ENCODE measurements at regions not wholly inside any gene's neighbourhood (a gene's known extent, or its start where the extent isn't known, plus 50 kb on each side); places are given as distances from the start of the nearest gene placed in this dataset.

GRCh38 chr9:86470326-86470725 is 116.1 kb upstream of the TUT7 start:
- TF ChIP-seq, protein P1, sequence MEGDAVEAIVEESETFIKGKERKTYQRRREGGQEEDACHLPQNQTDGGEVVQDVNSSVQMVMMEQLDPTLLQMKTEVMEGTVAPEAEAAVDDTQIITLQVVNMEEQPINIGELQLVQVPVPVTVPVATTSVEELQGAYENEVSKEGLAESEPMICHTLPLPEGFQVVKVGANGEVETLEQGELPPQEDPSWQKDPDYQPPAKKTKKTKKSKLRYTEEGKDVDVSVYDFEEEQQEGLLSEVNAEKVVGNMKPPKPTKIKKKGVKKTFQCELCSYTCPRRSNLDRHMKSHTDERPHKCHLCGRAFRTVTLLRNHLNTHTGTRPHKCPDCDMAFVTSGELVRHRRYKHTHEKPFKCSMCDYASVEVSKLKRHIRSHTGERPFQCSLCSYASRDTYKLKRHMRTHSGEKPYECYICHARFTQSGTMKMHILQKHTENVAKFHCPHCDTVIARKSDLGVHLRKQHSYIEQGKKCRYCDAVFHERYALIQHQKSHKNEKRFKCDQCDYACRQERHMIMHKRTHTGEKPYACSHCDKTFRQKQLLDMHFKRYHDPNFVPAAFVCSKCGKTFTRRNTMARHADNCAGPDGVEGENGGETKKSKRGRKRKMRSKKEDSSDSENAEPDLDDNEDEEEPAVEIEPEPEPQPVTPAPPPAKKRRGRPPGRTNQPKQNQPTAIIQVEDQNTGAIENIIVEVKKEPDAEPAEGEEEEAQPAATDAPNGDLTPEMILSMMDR (IDR thresholded peaks at IDR 0.05; ENCODE audit: low read depth, low read length, missing control alignments): no peak
- H3K4me3 ChIP-seq (ENCODE audit: low read depth, low read length): no peak overlapping the region
- DNase-seq (ENCODE audit: low read depth): no peak

DNA sequence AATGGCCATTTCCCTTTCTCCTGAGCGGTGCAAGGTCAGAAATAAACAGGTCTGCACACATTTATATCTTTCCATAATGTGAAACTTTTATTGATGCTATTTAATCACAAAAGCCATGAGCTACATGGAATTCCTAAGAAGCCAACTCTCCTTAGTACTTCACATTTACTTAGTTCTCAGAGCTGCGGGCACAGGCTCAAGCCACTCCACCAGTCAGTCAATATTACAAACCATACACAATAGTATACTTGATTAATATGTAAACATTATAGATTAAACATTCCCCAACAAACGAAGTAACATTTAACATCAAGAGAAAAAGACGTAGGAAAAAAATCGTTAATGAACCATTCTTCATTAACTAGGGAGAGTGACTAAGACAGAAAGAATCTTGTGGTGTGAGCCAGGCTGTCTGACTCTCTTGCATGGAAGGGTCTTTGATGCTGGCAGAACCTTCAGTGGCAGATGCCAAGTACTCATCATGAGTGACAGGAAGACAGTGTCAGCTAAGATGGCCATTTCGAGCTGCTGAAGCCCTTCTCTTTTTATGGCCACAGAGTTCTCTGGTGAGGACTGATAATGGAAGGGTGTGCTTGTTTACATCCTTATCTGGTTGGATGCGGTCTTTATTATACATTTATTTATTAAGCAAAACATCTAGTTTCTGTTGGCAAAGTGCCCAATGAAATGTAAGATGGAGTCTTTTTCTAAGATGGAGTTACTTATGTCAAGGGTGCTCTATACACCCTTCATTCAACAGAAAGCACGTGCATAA is 115.5 kb upstream of the TUT7 start:
- TF ChIP-seq, protein P1 (IDR thresholded peaks at IDR 0.05; ENCODE audit: low read depth, low read length, missing control alignments): no peak
- no peak for DNase-seq (ENCODE audit: low read depth)
- H3K4me3 ChIP-seq (ENCODE audit: low read depth, low read length): no peak overlapping the region

DNA sequence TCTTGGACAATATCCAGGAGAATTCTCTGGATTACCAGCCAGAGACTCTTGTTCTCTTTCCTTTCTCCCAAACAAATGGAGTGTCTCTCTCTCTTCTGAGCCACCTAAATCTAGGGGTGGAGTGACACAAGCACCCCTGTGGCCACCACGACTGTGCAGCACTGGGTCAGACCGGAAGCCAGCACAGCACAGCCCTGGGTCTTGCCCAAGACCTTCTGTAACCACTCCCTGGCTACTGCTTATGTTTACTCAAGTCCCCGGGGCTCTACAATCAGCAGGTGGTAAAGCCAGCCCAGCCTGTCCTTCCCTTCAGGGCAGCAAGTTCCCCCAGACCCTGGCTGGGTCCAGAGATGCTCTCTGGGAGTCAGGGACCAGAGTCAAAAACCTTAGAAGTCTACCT is 110.0 kb upstream of the TUT7 start:
- no peak for DNase-seq (ENCODE audit: low read depth)
- no peak overlapping the region for H3K4me3 ChIP-seq (ENCODE audit: low read depth, low read length)
- TF ChIP-seq, protein P1 (IDR thresholded peaks at IDR 0.05; ENCODE audit: low read depth, low read length, missing control alignments): no peak

- DNase-seq (ENCODE audit: low read depth): no peak
- no peak overlapping the region for H3K4me3 ChIP-seq (ENCODE audit: low read depth, low read length)
- TF ChIP-seq, protein P1 (IDR thresholded peaks at IDR 0.05; ENCODE audit: low read depth, low read length, missing control alignments): no peak
Measured at GRCh38 chr9:86460216-86461002, 106.2 kb upstream of the TUT7 start.

DNA sequence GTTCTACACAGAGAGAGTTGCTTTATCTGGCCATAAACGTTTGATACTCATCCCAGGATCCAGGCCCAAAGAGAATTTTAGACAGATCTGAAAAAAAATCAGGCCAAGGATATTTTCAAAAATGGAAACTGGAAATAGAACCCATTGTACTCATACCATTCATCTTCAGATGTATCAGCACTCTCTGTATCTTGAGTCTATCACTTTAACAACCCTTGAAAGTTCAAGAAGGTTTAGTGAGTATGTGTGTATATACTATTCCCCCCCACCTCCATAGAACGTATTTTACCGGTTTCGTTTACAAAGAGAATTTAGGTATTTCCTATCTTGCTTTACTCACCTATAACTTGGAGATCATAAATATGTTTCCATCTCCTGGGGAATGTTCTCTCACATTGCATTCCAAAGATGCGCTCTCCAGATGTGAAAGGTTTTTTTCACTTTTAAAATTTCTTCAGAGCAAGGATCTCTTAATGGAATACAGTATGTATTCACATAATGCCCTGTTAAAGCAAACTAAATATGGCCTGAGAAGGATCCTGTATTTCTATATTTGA is 105.5 kb upstream of the TUT7 start:
- TF ChIP-seq, protein P1 (IDR thresholded peaks at IDR 0.05; ENCODE audit: low read depth, low read length, missing control alignments): no peak
- no peak overlapping the region for H3K4me3 ChIP-seq (ENCODE audit: low read depth, low read length)
- no peak for DNase-seq (ENCODE audit: low read depth)

- TF ChIP-seq, protein P1 (IDR thresholded peaks at IDR 0.05; ENCODE audit: low read depth, low read length, missing control alignments): no peak
- no peak for DNase-seq (ENCODE audit: low read depth)
- H3K4me3 ChIP-seq (ENCODE audit: low read depth, low read length): no peak overlapping the region
Measured at GRCh38 chr9:86459191-86459590, 105.0 kb upstream of the TUT7 start.
